Loucy (cell line): ENCODE measurements at regions not wholly inside any gene's neighbourhood (a gene's known extent, or its start where the extent isn't known, plus 50 kb on each side); places are given as distances from the start of the nearest gene placed in this dataset.

Source experiments
- CTCF ChIP-seq: fragments of 200-600 bp; sonication (generic); conservative IDR thresholded peaks from 2 replicates; pipeline ENCODE4 v1.5.1; 2014; ENCODE audit warnings: mild to moderate bottlenecking, antibody characterized with exemption, low read length
- EZH2phosphoT487 ChIP-seq: fragments of 200-600 bp; IDR thresholded peaks from 2 replicates; pipeline ENCODE4 v1.6.1; 2018; ENCODE audit warnings: antibody characterized with exemption, mild to moderate bottlenecking, moderate library complexity, borderline replicate concordance

- TF ChIP-seq CTCF, result no peak
- TF ChIP-seq EZH2phosphoT487, result no peak
Measured at GRCh38 chr6:8562125-8562524, 126.8 kb upstream of the SLC35B3 start.
